Caco-2 (cell line): ENCODE measurements at regions not wholly inside any gene's neighbourhood (a gene's known extent, or its start where the extent isn't known, plus 50 kb on each side); places are given as distances from the start of the nearest gene placed in this dataset.

Experiments used
- BruUV-seq: library from RNA; stranded (reverse); fragments of 400-500 nt; replicated peaks from 2 replicates; lab custom pipeline; 2021; lab: Mats Ljungman, UMichigan
- CTCF ChIA-PET: fragments of 300-600 bp; sonication (Branson Sonifier 250); formaldehyde crosslinking; loops from one replicate; lab custom pipeline; 2022; ENCODE audit warnings: antibody characterized with exemption; lab: Charles Lee
- POLR2A ChIA-PET: fragments of 300-600 bp; sonication (Branson Sonifier 250); formaldehyde crosslinking; loops from one replicate; lab custom pipeline; 2022; ENCODE audit warnings: antibody characterized with exemption; lab: Charles Lee
- DNase-seq, 2 experiments: peaks; one replicate each; pipeline versions ENCODE4 v3.0.0 to v3.0.0-alpha.2; 2020 to 2022
- H3K27me3 ChIP-seq: replicated peaks from 2 replicates; pipeline ENCODE4 v1.6.0; 2011; ENCODE audit warnings: low read length; ENCODE audit not compliant: control insufficient read depth, insufficient read depth
- H3K36me3 ChIP-seq: 2 replicates; pipeline ENCODE4 v1.5.1; 2011; ENCODE audit warnings: low read length; ENCODE audit not compliant: control insufficient read depth, insufficient read depth
- H3K4me1 ChIP-seq: fragments of 250-450 bp; sonication (Bioruptor Pico); 2 replicates; pipeline ENCODE4 v1.5.1; 2020; ENCODE audit warnings: mild to moderate bottlenecking
- H3K4me3 ChIP-seq: 2 replicates; pipeline ENCODE4 v1.5.1; 2011; ENCODE audit warnings: low read depth, mild to moderate bottlenecking, control low read depth, low read length
- H3K9me3 ChIP-seq: fragments of 250-450 bp; sonication (Bioruptor Pico); 2 replicates; pipeline ENCODE4 v1.5.1; 2020; ENCODE audit warnings: mild to moderate bottlenecking, moderate library complexity
- H3K27ac Mint-ChIP-seq: one replicate; pipeline ENCODE4 v1.8.0; 2022; ENCODE audit warnings: mixed read lengths; ENCODE audit not compliant: unreplicated experiment
- H3K27me3 Mint-ChIP-seq: one replicate; pipeline ENCODE4 v1.8.0; 2022; ENCODE audit warnings: mixed read lengths; ENCODE audit not compliant: insufficient read depth, unreplicated experiment
- H3K36me3 Mint-ChIP-seq: one replicate; pipeline ENCODE4 v1.8.0; 2022; ENCODE audit warnings: mild to moderate bottlenecking, mixed read lengths; ENCODE audit not compliant: insufficient read depth, unreplicated experiment
- H3K4me1 Mint-ChIP-seq: one replicate; pipeline ENCODE4 v1.8.0; 2022; ENCODE audit warnings: low read depth, mixed read lengths; ENCODE audit not compliant: unreplicated experiment
- H3K4me3 Mint-ChIP-seq: one replicate; pipeline ENCODE4 v1.8.0; 2022; ENCODE audit warnings: mild to moderate bottlenecking, moderate library complexity, mixed read lengths; ENCODE audit not compliant: unreplicated experiment
- H3K9me3 Mint-ChIP-seq: one replicate; pipeline ENCODE4 v1.8.0; 2022; ENCODE audit warnings: mixed read lengths; ENCODE audit not compliant: unreplicated experiment
- intact Hi-C: fragments of 100-400 bp; cut with micrococcal nuclease; formaldehyde crosslinking; loops from one replicate; pipeline ENCODE4 v1.10.0; 2022; ENCODE audit not compliant: unreplicated experiment
- TF ChIP-seq, protein P1 (sequence below), 2 experiments: fragments of 200-600 bp in 1 of 2; IDR thresholded peaks; 1 replicate in 1 of 2; 2 replicates in 1 of 2; pipeline versions ENCODE4 v1.5.1 to v1.8.0; 2011 to 2022; ENCODE audit warnings: antibody characterized with exemption in 1 of 2, control low read depth in 1 of 2, inconsistent platforms in 1 of 2, low read depth in 1 of 2, low read length in 1 of 2, mild to moderate bottlenecking in 1 of 2, moderate library complexity in 1 of 2; ENCODE audit not compliant: insufficient read depth in 1 of 2, severe bottlenecking in 1 of 2, unreplicated experiment in 1 of 2

DNA sequence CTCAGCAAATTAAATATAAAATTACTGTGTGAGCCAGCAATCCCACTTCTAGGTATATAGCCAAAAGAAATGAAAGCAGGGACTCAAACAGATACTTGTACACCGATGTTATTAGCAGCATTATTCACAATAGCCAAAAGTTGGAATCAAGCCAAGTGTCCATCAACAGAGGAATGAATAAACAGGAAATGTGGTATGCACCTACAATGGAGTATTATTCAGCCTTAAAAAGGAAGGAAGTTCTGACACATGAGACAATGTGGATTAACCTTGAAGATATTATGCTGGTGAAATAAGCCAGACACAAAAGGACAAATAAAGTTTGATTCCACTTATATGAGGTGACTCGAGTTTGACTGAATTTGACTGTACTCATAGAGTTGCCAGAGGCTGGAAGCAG lies 108.3 kb upstream of the DUSP21 start:
- Histone ChIP-seq H3K36me3 (no peaks in the 10 kb centered on the region), H3K27me3 (no peaks in the 10 kb centered on the region), H3K9me3 (no peaks in the 10 kb centered on the region), H3K4me3 (no peak overlapping the region), H3K4me1 (no peaks in the 10 kb centered on the region)
- CTCF ChIA-PET = no interaction called here
- H3K36me3 Mint-ChIP-seq = no peaks in the 10 kb centered on the region
- TF ChIP-seq, protein P1, sequence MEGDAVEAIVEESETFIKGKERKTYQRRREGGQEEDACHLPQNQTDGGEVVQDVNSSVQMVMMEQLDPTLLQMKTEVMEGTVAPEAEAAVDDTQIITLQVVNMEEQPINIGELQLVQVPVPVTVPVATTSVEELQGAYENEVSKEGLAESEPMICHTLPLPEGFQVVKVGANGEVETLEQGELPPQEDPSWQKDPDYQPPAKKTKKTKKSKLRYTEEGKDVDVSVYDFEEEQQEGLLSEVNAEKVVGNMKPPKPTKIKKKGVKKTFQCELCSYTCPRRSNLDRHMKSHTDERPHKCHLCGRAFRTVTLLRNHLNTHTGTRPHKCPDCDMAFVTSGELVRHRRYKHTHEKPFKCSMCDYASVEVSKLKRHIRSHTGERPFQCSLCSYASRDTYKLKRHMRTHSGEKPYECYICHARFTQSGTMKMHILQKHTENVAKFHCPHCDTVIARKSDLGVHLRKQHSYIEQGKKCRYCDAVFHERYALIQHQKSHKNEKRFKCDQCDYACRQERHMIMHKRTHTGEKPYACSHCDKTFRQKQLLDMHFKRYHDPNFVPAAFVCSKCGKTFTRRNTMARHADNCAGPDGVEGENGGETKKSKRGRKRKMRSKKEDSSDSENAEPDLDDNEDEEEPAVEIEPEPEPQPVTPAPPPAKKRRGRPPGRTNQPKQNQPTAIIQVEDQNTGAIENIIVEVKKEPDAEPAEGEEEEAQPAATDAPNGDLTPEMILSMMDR (IDR thresholded peaks at IDR 0.05; ENCODE audit: insufficient read depth in 1 of 2, low read depth in 1 of 2, low read length in 1 of 2, severe bottlenecking in 1 of 2, unreplicated experiment in 1 of 2) = no peak
- H3K27ac Mint-ChIP-seq = no peak overlapping the region
- BruUV-seq = no TSS peak
- no peaks in the 10 kb centered on the region for H3K9me3 Mint-ChIP-seq
- no peak overlapping the region for H3K4me3 Mint-ChIP-seq
- intact Hi-C loops = no loop called here
- no peaks in the 10 kb centered on the region for H3K27me3 Mint-ChIP-seq
- POLR2A ChIA-PET = no interaction called here
- H3K4me1 Mint-ChIP-seq = no peaks in the 10 kb centered on the region
- DNase-seq = no peak

DNA sequence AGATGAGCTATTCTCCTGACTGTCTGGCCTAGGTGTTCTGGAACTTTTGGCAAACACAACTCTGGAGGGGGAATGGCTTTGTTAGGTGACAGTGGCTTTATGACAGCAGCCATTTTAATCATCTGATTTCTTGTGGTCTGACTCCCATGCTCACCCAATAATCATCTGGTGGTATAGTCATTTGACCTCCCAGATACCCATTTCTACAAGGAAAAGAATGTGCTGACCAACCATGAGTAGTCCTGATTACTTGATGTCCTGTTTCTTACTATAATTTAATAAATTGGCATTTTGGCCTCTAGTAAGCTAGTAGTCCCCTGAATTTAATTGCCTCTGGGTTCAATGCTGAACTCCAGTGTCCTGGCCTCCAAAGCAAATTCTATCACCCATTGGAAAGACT lies 109.9 kb upstream of the DUSP21 start:
- Mint-ChIP-seq H3K27ac (no peak overlapping the region), H3K36me3 (no peaks in the 10 kb centered on the region), H3K9me3 (no peaks in the 10 kb centered on the region), H3K27me3 (no peaks in the 10 kb centered on the region), H3K4me1 (no peaks in the 10 kb centered on the region), H3K4me3 (no peak overlapping the region)
- TF ChIP-seq, protein P1 (IDR thresholded peaks at IDR 0.05; ENCODE audit: insufficient read depth in 1 of 2, low read depth in 1 of 2, low read length in 1 of 2, severe bottlenecking in 1 of 2, unreplicated experiment in 1 of 2) = no peak
- Histone ChIP-seq H3K36me3 (no peaks in the 10 kb centered on the region), H3K27me3 (no peaks in the 10 kb centered on the region), H3K9me3 (no peaks in the 10 kb centered on the region), H3K4me3 (no peak overlapping the region), H3K4me1 (no peaks in the 10 kb centered on the region)
- CTCF ChIA-PET = no interaction called here
- POLR2A ChIA-PET = no interaction called here
- BruUV-seq = no TSS peak
- no peak for DNase-seq
- intact Hi-C loops = no loop called here

DNA sequence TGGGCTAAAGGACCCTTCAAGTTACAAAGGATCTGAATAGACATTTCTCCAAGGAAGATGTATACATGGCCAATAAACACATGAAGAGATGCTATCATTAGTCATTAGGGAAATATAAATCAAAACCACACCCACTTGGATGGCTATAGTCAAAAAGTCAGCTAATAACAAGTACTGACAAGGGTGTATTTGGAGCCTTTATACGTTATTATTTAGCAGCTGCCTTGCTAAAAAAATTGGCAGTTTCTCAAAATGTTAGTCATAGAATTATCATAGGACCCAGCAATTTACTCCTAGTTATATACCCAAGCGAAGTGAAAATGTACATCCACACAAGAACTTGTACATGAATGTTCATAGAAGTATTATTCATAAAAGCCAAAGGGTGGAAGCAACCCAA lies 112.7 kb upstream of the DUSP21 start:
- Histone ChIP-seq H3K36me3 (no peaks in the 10 kb centered on the region), H3K4me1 (no peaks in the 10 kb centered on the region), H3K4me3 (no peak overlapping the region), H3K27me3 (no peaks in the 10 kb centered on the region), H3K9me3 (no peaks in the 10 kb centered on the region)
- DNase-seq = no peak
- Mint-ChIP-seq H3K27me3 (no peaks in the 10 kb centered on the region), H3K27ac (no peak overlapping the region), H3K4me3 (no peak overlapping the region), H3K9me3 (no peaks in the 10 kb centered on the region), H3K36me3 (no peaks in the 10 kb centered on the region), H3K4me1 (no peaks in the 10 kb centered on the region)
- CTCF ChIA-PET = no interaction called here
- TF ChIP-seq, protein P1 (IDR thresholded peaks at IDR 0.05; ENCODE audit: insufficient read depth in 1 of 2, low read depth in 1 of 2, low read length in 1 of 2, severe bottlenecking in 1 of 2, unreplicated experiment in 1 of 2) = no peak
- no TSS peak for BruUV-seq
- POLR2A ChIA-PET = no interaction called here
- intact Hi-C loops = no loop called here
